Endothelial cell of umbilical vein (primary cell): ENCODE measurements at regions not wholly inside any gene's neighbourhood (a gene's known extent, or its start where the extent isn't known, plus 50 kb on each side); places are given as distances from the start of the nearest gene placed in this dataset.

Experiments used
- BruUV-seq: library from RNA; stranded (reverse); fragments of 400-500 nt; replicated peaks from 2 replicates; lab custom pipeline; 2021; lab: Mats Ljungman, UMichigan
- CTCF ChIA-PET: fragments of 300-600, 350-600 bp; sonication (Branson Sonifier 250); formaldehyde crosslinking; loops from one replicate; lab custom pipeline; 2021; ENCODE audit warnings: antibody characterized with exemption, inconsistent platforms; lab: Charles Lee
- POLR2A ChIA-PET: fragments of 300-600, 350-600 bp; sonication (Branson Sonifier 250); formaldehyde crosslinking; loops from one replicate; lab custom pipeline; 2021; ENCODE audit warnings: antibody characterized with exemption, inconsistent platforms; lab: Charles Lee
- DNase-seq: peaks from one replicate; pipeline ENCODE4 v3.0.0-alpha.2; 2011; ENCODE audit warnings: low read depth, low spot score
- FAIRE-seq: peaks from 2 replicates; lab custom pipeline; 2011; peaks lifted over from hg19 to GRCh38; lab: Jason Lieb, UNC
- H2AFZ ChIP-seq: 2 replicates; pipeline ENCODE4 v1.6.0; 2012; ENCODE audit warnings: low read depth, low read length, control low read depth, inconsistent platforms
- H3K27ac ChIP-seq: 2 replicates; pipeline ENCODE4 v1.5.1; 2011; ENCODE audit warnings: low read depth, mild to moderate bottlenecking, control low read depth, low read length, moderate library complexity; ENCODE audit not compliant: insufficient read depth
- H3K27me3 ChIP-seq, 2 experiments: 2 replicates each; pipeline versions ENCODE4 v1.6.0 to v1.6.1; 2011; ENCODE audit warnings: low read length in 2 of 2, mixed read lengths in 1 of 2; ENCODE audit not compliant: control insufficient read depth in 2 of 2, insufficient read depth in 2 of 2
- H3K36me3 ChIP-seq, 2 experiments: 2 replicates in 1 of 2; 3 replicates in 1 of 2; pipeline ENCODE4 v1.5.1; 2011; ENCODE audit warnings: low read length in 2 of 2, mild to moderate bottlenecking in 1 of 2, moderate library complexity in 1 of 2; ENCODE audit not compliant: control insufficient read depth in 2 of 2, insufficient read depth in 2 of 2; ENCODE audit errors: extremely low read depth in 1 of 2
- H3K4me1 ChIP-seq: 3 replicates; pipeline ENCODE4 v1.5.1; 2011; ENCODE audit warnings: mild to moderate bottlenecking, low read length; ENCODE audit not compliant: control insufficient read depth, insufficient read depth; ENCODE audit errors: extremely low read depth
- H3K4me2 ChIP-seq: 2 replicates; pipeline ENCODE4 v1.6.1; 2011; ENCODE audit warnings: low read length, control low read depth, mixed read lengths; ENCODE audit not compliant: insufficient read depth
- H3K4me3 ChIP-seq, 3 experiments: fragments of 200-600 bp in 1 of 3; sonication (generic), shearing (Covaris generic) in 1 of 3; replicated peaks in 1 of 3; 2 replicates each; pipeline ENCODE4 v1.5.1; 2011 to 2016; ENCODE audit warnings: control low read depth in 3 of 3, low read length in 3 of 3, mild to moderate bottlenecking in 2 of 3, inconsistent platforms in 1 of 3, low read depth in 1 of 3, moderate library complexity in 1 of 3; ENCODE audit not compliant: insufficient read depth in 1 of 3
- H3K79me2 ChIP-seq: 2 replicates; pipeline ENCODE4 v1.6.0; 2012; ENCODE audit warnings: low read length, inconsistent platforms; ENCODE audit not compliant: control insufficient read depth, insufficient read depth
- H3K9ac ChIP-seq: replicated peaks from 2 replicates; pipeline ENCODE3; 2011; ENCODE audit warnings: low read length, control low read depth; ENCODE audit not compliant: insufficient read depth; ENCODE audit errors: extremely low read depth
- H3K9me1 ChIP-seq: replicated peaks from 3 replicates; pipeline ENCODE4 v1.6.0; 2011; ENCODE audit warnings: mild to moderate bottlenecking, low read length; ENCODE audit not compliant: control insufficient read depth, insufficient read depth; ENCODE audit errors: extremely low read depth
- H3K9me3 ChIP-seq: replicated peaks from 2 replicates; pipeline ENCODE4 v1.5.1; 2012; ENCODE audit warnings: low read length, inconsistent platforms; ENCODE audit not compliant: control insufficient read depth, insufficient read depth
- H4K20me1 ChIP-seq: replicated peaks from 2 replicates; pipeline ENCODE3; 2011; ENCODE audit warnings: mild to moderate bottlenecking, low read length; ENCODE audit not compliant: control insufficient read depth, insufficient read depth; ENCODE audit errors: extremely low read depth
- CTCF ChIP-seq, 2 donors: IDR thresholded peaks; 1 replicate in 1 of 2; 2 replicates in 1 of 2; pipeline ENCODE4 v1.5.1; 2011; ENCODE audit warnings: low read length in 2 of 2, mild to moderate bottlenecking in 2 of 2, moderate library complexity in 2 of 2, control low read depth in 1 of 2, inconsistent platforms in 1 of 2, low read depth in 1 of 2; ENCODE audit not compliant: insufficient read depth in 1 of 2; ENCODE audit errors: extremely low read depth in 1 of 2
- EZH2 ChIP-seq: IDR thresholded peaks from 2 replicates; pipeline ENCODE4 v1.6.1; 2012; ENCODE audit warnings: borderline replicate concordance, low read depth, mild to moderate bottlenecking, moderate library complexity, low read length, inconsistent platforms; ENCODE audit not compliant: severe bottlenecking
- FOS ChIP-seq: IDR thresholded peaks from 2 replicates; pipeline ENCODE4 v1.6.1; 2011; ENCODE audit warnings: mild to moderate bottlenecking, low read length, moderate library complexity, borderline replicate concordance; ENCODE audit not compliant: insufficient read depth
- GATA2 ChIP-seq: IDR thresholded peaks from 2 replicates; pipeline ENCODE4 v1.7.0; 2011; ENCODE audit warnings: low read depth, mild to moderate bottlenecking, moderate library complexity, mixed read lengths, low read length; ENCODE audit not compliant: insufficient read length, insufficient read depth
- JUN ChIP-seq: IDR thresholded peaks from 2 replicates; pipeline ENCODE4 v1.6.1; 2011; ENCODE audit warnings: borderline replicate concordance, low read depth; ENCODE audit not compliant: insufficient read length, insufficient read depth
- MAX ChIP-seq: IDR thresholded peaks from 2 replicates; pipeline ENCODE4 v1.6.1; 2011; ENCODE audit not compliant: insufficient read depth, insufficient read length
- MYC ChIP-seq: IDR thresholded peaks from one replicate; pipeline ENCODE4 v1.6.1; 2011; ENCODE audit warnings: mild to moderate bottlenecking, low read depth, low read length
- POLR2A ChIP-seq: IDR thresholded peaks from 2 replicates; pipeline ENCODE4 v1.6.1; 2012; ENCODE audit warnings: low read depth, mild to moderate bottlenecking, control low read depth, low read length
- POLR2AphosphoS5 ChIP-seq: IDR thresholded peaks from 2 replicates; pipeline ENCODE4 v1.6.1; 2012; ENCODE audit warnings: low read depth, mild to moderate bottlenecking, control low read depth, low read length, moderate library complexity; ENCODE audit not compliant: insufficient read depth
- dilution Hi-C: fragments of 300-500 bp; cut with MboI; formaldehyde crosslinking; loops from one replicate; pipeline ENCODE4 v1.15.0; 2019; ENCODE audit warnings: low sequenced_read_pairs; ENCODE audit not compliant: extremely low pct_ligation_motif_present
- intact Hi-C: fragments of 100-400 bp; cut with micrococcal nuclease; formaldehyde crosslinking; loops from one replicate; pipeline ENCODE4 v1.10.0; 2022

GRCh38 chr3:115402651-115403050, 220.7 kb upstream of the GAP43 start:
- Histone ChIP-seq H3K4me2 (no peak overlapping the region), H3K79me2 (no peaks in the 10 kb centered on the region), H3K9me3 (no peaks in the 10 kb centered on the region), H3K27ac (no peak overlapping the region), H4K20me1 (no peaks in the 10 kb centered on the region), H3K4me1 (no peaks in the 10 kb centered on the region), H2AFZ (no peak overlapping the region), H3K4me3 (no peak overlapping the region), H3K9ac (no peak overlapping the region), H3K36me3 (no peaks in the 10 kb centered on the region), H3K27me3 (no peaks in the 10 kb centered on the region), H3K9me1 (no peaks in the 10 kb centered on the region)
- intact Hi-C loops, result no loop called here
- FAIRE-seq (peak; percentile 35), DNase-seq (no peak)
- POLR2A ChIA-PET, result no interaction called here
- no TSS peak for BruUV-seq
- dilution Hi-C loops, result no loop called here
- CTCF ChIA-PET, result no interaction called here
- TF ChIP-seq EZH2, result no peak
- TF ChIP-seq POLR2A, result no peak
- no peak for TF ChIP-seq MYC
- no peak for TF ChIP-seq MAX
- TF ChIP-seq FOS, result no peak
- TF ChIP-seq POLR2AphosphoS5, result no peak
- TF ChIP-seq JUN, result no peak
- TF ChIP-seq GATA2, result no peak
- TF ChIP-seq CTCF (IDR thresholded peaks at IDR 0.05; ENCODE audit: extremely low read depth in 1 of 2, insufficient read depth in 1 of 2, low read depth in 1 of 2, low read length in 2 of 2), result no peak
